ENCODE measurements at regions not wholly inside any gene's neighbourhood (a gene's known extent, or its start where the extent isn't known, plus 50 kb on each side); places are given as distances from the start of the nearest gene placed in this dataset.

DNA sequence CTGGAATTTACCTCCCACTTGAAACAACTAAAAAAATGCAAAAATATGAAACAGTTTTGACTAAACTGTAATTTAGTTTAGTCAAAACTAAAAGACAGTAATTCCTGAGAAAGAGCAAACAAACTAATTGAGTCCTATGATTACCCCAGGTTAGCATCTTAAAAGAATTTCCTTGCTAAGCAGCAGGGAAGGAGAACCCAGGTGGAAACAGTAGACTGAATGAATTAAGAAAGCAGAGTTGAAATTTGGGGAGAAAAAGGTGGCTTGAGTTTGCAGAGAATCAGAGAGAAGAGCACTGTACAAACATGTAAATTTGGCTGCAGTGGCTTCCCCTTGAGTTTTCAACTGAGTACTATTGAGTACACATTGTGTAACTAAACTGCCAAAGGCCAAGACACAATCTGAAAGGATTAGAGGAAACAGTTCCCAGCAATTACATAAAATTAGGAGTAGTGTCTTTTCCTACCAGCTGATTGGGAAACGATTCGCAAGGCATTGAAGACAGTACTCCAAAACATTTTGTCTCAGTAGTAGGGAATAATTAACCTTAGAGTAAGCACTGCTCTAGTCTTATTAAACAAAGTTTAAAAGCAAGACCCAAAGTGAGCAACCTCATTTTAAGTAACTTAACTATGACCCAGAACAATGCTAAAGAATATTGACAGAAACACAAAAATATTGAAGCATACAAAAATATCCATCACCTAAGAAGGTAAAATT is 820.5 kb downstream of the DACH1 start:
- Histone ChIP-seq H4K20me1 (ENCODE audit: insufficient read depth) (no peaks in the 10 kb centered on the region), H3K27ac (ENCODE audit: low read length) (no peak overlapping the region), H3F3A (ENCODE audit: insufficient read depth, low read length, poor library complexity, severe bottlenecking) (no peaks in the 10 kb centered on the region), H2AFZ (ENCODE audit: low read depth, low read length) (no peak overlapping the region), H3K9ac (ENCODE audit: low read length) (no peak overlapping the region), H3K4me3 (ENCODE audit: low read length) (no peak overlapping the region), H3K9me2 (ENCODE audit: insufficient read depth, low read length) (no peaks in the 10 kb centered on the region), H3K79me2 (replicated peaks; ENCODE audit: insufficient read depth, low read length) (no peaks in the 10 kb centered on the region), H3K9me3 (ENCODE audit: low read length) (no peaks in the 10 kb centered on the region), H3K36me3 (ENCODE audit: insufficient read depth, low read length) (no peaks in the 10 kb centered on the region), H3K4me2 (ENCODE audit: low read length) (no peak overlapping the region), H3K27me3 (ENCODE audit: insufficient read depth, low read depth, low read length) (no peaks in the 10 kb centered on the region)
- TF ChIP-seq TAF1 (IDR thresholded peaks at IDR 0.05; ENCODE audit: low read depth) (no peak), SMC3 (conservative IDR thresholded peaks at IDR 0.05; ENCODE audit: poor library complexity) (no peak), MXI1 (conservative IDR thresholded peaks at IDR 0.05; ENCODE audit: poor library complexity, severe bottlenecking) (no peak), POLR2AphosphoS5 (IDR thresholded peaks at IDR 0.05) (no peak), EP300 (conservative IDR thresholded peaks at IDR 0.05; ENCODE audit: poor library complexity, severe bottlenecking) (no peak), EZH2 (IDR thresholded peaks at IDR 0.05; ENCODE audit: borderline replicate concordance, insufficient read depth, low read length, poor library complexity, severe bottlenecking) (no peak), RAD21 (conservative IDR thresholded peaks at IDR 0.05) (no peak)
- TF ChIP-seq, protein P1, sequence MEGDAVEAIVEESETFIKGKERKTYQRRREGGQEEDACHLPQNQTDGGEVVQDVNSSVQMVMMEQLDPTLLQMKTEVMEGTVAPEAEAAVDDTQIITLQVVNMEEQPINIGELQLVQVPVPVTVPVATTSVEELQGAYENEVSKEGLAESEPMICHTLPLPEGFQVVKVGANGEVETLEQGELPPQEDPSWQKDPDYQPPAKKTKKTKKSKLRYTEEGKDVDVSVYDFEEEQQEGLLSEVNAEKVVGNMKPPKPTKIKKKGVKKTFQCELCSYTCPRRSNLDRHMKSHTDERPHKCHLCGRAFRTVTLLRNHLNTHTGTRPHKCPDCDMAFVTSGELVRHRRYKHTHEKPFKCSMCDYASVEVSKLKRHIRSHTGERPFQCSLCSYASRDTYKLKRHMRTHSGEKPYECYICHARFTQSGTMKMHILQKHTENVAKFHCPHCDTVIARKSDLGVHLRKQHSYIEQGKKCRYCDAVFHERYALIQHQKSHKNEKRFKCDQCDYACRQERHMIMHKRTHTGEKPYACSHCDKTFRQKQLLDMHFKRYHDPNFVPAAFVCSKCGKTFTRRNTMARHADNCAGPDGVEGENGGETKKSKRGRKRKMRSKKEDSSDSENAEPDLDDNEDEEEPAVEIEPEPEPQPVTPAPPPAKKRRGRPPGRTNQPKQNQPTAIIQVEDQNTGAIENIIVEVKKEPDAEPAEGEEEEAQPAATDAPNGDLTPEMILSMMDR (IDR thresholded peaks at IDR 0.05; ENCODE audit: poor library complexity, severe bottlenecking) = no peak
- TF ChIP-seq, protein P2, sequence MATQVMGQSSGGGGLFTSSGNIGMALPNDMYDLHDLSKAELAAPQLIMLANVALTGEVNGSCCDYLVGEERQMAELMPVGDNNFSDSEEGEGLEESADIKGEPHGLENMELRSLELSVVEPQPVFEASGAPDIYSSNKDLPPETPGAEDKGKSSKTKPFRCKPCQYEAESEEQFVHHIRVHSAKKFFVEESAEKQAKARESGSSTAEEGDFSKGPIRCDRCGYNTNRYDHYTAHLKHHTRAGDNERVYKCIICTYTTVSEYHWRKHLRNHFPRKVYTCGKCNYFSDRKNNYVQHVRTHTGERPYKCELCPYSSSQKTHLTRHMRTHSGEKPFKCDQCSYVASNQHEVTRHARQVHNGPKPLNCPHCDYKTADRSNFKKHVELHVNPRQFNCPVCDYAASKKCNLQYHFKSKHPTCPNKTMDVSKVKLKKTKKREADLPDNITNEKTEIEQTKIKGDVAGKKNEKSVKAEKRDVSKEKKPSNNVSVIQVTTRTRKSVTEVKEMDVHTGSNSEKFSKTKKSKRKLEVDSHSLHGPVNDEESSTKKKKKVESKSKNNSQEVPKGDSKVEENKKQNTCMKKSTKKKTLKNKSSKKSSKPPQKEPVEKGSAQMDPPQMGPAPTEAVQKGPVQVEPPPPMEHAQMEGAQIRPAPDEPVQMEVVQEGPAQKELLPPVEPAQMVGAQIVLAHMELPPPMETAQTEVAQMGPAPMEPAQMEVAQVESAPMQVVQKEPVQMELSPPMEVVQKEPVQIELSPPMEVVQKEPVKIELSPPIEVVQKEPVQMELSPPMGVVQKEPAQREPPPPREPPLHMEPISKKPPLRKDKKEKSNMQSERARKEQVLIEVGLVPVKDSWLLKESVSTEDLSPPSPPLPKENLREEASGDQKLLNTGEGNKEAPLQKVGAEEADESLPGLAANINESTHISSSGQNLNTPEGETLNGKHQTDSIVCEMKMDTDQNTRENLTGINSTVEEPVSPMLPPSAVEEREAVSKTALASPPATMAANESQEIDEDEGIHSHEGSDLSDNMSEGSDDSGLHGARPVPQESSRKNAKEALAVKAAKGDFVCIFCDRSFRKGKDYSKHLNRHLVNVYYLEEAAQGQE (IDR thresholded peaks at IDR 0.05; ENCODE audit: borderline replicate concordance) = no peak

DNA sequence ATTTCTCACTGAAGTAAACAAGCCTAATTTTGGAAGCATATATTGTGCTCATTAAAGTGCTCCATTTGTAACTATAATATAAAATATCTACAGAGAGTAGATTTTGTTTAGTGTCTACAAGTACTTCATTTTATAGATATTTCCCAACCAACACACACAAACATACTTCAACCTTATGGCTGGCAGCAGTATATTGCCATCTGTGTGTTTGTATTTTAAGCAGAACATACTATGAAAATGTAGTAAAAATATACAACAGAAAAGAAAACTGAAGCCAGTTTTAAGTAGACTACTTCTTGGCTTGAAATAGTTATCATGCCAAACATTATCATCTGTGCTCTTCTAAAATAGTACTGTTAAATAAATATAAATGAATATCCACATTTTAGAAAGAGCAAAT is 821.9 kb downstream of the DACH1 start:
- Histone ChIP-seq H3K27me3 (ENCODE audit: insufficient read depth, low read depth, low read length) (no peaks in the 10 kb centered on the region), H3F3A (ENCODE audit: insufficient read depth, low read length, poor library complexity, severe bottlenecking) (no peaks in the 10 kb centered on the region), H3K9me2 (ENCODE audit: insufficient read depth, low read length) (no peaks in the 10 kb centered on the region), H3K27ac (ENCODE audit: low read length) (no peak overlapping the region), H4K20me1 (ENCODE audit: insufficient read depth) (no peaks in the 10 kb centered on the region), H3K4me3 (ENCODE audit: low read length) (no peak overlapping the region), H3K9ac (ENCODE audit: low read length) (no peak overlapping the region), H2AFZ (ENCODE audit: low read depth, low read length) (no peak overlapping the region), H3K36me3 (ENCODE audit: insufficient read depth, low read length) (no peaks in the 10 kb centered on the region), H3K79me2 (replicated peaks; ENCODE audit: insufficient read depth, low read length) (no peaks in the 10 kb centered on the region), H3K4me2 (ENCODE audit: low read length) (no peak overlapping the region), H3K9me3 (ENCODE audit: low read length) (no peaks in the 10 kb centered on the region)
- TF ChIP-seq, protein P2 (IDR thresholded peaks at IDR 0.05; ENCODE audit: borderline replicate concordance) = no peak
- TF ChIP-seq TAF1 (IDR thresholded peaks at IDR 0.05; ENCODE audit: low read depth) (no peak), EZH2 (IDR thresholded peaks at IDR 0.05; ENCODE audit: borderline replicate concordance, insufficient read depth, low read length, poor library complexity, severe bottlenecking) (no peak), SMC3 (conservative IDR thresholded peaks at IDR 0.05; ENCODE audit: poor library complexity) (no peak), MXI1 (conservative IDR thresholded peaks at IDR 0.05; ENCODE audit: poor library complexity, severe bottlenecking) (no peak), EP300 (conservative IDR thresholded peaks at IDR 0.05; ENCODE audit: poor library complexity, severe bottlenecking) (no peak)
- TF ChIP-seq, protein P1 (IDR thresholded peaks at IDR 0.05; ENCODE audit: poor library complexity, severe bottlenecking) = no peak

All from neural cell (in vitro differentiated cells).